ENCODE measurements at regions not wholly inside any gene's neighbourhood (a gene's known extent, or its start where the extent isn't known, plus 50 kb on each side); places are given as distances from the start of the nearest gene placed in this dataset.

- TF ChIP-seq POLR2AphosphoS5 (IDR thresholded peaks at IDR 0.05; ENCODE audit: low read depth, low read length): no peak
- no peak for TF ChIP-seq POLR2A (IDR thresholded peaks at IDR 0.05; ENCODE audit: low read depth, low read length)
Observed at GRCh38 chr5:77906806-77907205, 130.7 kb upstream of the TBCA start.

All from GM12892 (cell line).